ENCODE measurements at regions not wholly inside any gene's neighbourhood (a gene's known extent, or its start where the extent isn't known, plus 50 kb on each side); places are given as distances from the start of the nearest gene placed in this dataset.

- TF ChIP-seq, protein P1, sequence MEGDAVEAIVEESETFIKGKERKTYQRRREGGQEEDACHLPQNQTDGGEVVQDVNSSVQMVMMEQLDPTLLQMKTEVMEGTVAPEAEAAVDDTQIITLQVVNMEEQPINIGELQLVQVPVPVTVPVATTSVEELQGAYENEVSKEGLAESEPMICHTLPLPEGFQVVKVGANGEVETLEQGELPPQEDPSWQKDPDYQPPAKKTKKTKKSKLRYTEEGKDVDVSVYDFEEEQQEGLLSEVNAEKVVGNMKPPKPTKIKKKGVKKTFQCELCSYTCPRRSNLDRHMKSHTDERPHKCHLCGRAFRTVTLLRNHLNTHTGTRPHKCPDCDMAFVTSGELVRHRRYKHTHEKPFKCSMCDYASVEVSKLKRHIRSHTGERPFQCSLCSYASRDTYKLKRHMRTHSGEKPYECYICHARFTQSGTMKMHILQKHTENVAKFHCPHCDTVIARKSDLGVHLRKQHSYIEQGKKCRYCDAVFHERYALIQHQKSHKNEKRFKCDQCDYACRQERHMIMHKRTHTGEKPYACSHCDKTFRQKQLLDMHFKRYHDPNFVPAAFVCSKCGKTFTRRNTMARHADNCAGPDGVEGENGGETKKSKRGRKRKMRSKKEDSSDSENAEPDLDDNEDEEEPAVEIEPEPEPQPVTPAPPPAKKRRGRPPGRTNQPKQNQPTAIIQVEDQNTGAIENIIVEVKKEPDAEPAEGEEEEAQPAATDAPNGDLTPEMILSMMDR (IDR thresholded peaks at IDR 0.05): no peak
- no peak for TF ChIP-seq EZH2 (IDR thresholded peaks at IDR 0.05; ENCODE audit: borderline replicate concordance, insufficient read depth, low read depth, low read length, poor library complexity, severe bottlenecking)
Measured at GRCh38 chr3:67294341-67294740, 296.2 kb downstream of the KBTBD8 start.
